Kidney epithelial cell (primary cell): ENCODE measurements at regions not wholly inside any gene's neighbourhood (a gene's known extent, or its start where the extent isn't known, plus 50 kb on each side); places are given as distances from the start of the nearest gene placed in this dataset.

Source experiments
- DNase-seq: peaks from one replicate; pipeline ENCODE4 v3.0.0-alpha.2; 2010; ENCODE audit warnings: low read depth
- H3K27me3 ChIP-seq: 2 replicates; pipeline ENCODE4 v1.6.0; 2011; ENCODE audit warnings: low read length; ENCODE audit not compliant: control insufficient read depth, insufficient read depth
- H3K36me3 ChIP-seq: 2 replicates; pipeline ENCODE4 v1.5.1; 2011; ENCODE audit warnings: low read length; ENCODE audit not compliant: control insufficient read depth, insufficient read depth
- H3K4me3 ChIP-seq: 2 replicates; pipeline ENCODE4 v1.5.1; 2011; ENCODE audit warnings: low read depth, mild to moderate bottlenecking, control low read depth, low read length
- CTCF ChIP-seq: IDR thresholded peaks from 2 replicates; pipeline ENCODE4 v1.5.1; 2011; ENCODE audit warnings: mild to moderate bottlenecking, moderate library complexity, low read length, control low read depth, inconsistent platforms; ENCODE audit not compliant: insufficient read depth, poor library complexity, severe bottlenecking

DNA sequence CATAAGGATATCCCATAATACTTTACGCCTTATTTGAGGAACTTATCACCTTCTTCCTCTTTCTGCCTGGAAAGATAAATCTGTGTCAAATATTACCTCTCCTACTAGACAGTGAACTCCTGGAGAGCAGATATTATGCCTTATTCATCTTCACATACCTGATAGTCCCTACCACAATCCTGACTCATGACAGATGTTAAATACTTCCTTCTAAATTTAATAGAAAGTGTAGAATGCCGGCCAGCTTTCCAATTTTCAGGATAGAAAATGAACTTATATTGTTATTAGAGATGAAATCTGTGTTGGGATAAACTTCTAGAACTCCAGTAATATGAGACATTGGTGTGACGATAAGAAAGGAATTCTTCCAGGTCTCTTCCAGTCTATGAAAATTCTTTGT lies 89.0 kb downstream of the GCNT4 start:
- Histone ChIP-seq H3K36me3 (no peaks in the 10 kb centered on the region), H3K4me3 (no peak overlapping the region), H3K27me3 (no peaks in the 10 kb centered on the region)
- TF ChIP-seq CTCF, result no peak
- DNase-seq, result no peak

DNA sequence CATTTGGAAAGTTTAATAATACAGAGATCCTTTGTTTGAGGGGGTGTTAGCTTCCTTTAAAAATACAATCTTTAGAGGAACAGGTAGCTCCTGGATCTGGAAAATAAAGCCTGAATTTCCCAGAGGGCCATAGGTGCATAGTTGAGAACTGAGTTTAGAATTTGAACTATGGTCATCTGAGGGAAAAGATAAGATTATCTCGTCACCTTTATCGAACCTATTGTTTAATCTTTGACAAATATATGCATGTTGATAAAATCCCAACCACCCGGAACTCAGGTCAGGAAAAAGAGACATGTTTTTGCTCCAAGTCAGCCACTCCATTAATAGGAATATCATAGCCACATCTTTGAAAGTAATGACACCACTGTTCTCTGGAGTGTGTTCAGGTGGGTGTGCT lies 91.7 kb upstream of the FAM169A start:
- Histone ChIP-seq H3K36me3 (no peaks in the 10 kb centered on the region), H3K4me3 (no peak overlapping the region), H3K27me3 (no peaks in the 10 kb centered on the region)
- no peak for DNase-seq
- TF ChIP-seq CTCF, result no peak

DNA sequence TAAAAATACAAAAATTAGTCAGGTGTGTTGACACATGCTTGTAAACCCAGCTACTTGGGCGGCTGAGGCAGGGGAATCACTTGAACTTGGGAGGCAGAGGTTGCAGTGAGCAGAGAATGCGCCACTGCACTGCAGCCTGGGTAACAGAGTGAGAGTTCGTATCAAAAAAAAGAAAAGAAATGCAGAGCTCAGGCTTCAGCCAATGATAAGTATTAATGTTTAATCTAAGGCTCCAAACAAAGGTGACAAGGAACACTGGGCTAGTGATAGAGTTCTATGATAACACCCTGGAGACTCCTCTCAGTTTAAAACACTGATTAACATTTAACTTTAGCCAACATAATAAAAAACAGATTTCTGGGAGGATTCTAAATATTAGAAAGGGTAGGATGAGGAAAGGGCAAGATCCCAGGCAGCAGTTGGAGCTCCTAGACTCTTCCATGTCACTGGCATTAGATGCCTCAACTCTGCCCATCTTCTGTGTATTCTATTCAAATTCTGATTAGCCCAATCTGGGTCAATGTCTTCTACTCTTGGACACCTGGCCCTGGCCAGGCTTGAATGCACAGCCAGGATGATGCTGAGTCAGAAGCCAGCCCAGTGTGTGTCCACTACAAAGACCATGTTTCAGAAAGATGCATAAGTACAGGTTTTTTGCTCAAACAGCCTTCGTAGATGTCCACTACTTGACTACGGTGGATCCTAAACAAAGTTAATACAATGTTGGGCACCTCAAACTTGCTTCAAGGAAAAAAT lies 91.0 kb upstream of the FAM169A start:
- H3K27me3 ChIP-seq, result no peaks in the 10 kb centered on the region
- H3K4me3 ChIP-seq, result no peak overlapping the region
- DNase-seq, result no peak
- TF ChIP-seq CTCF, result no peak
- no peaks in the 10 kb centered on the region for H3K36me3 ChIP-seq

DNA sequence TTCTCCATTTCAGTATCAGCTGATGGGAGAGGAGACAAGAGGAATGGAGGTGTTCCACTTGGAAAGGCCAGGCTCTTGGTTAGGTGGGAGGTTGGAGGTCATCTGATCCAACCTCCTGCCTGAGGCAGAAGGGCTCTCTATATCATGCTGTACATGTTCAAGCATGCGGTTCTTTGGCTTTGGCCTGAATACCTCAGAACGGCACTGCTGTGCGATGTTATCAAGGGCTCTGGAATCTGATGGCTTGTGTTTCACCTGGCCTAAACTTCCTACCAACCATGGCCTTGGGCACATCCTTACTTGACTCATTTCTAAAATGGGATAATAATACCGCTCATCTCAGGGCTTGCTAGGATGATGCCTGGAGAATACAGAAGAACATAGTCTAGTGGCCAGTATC lies 90.1 kb upstream of the FAM169A start:
- no peaks in the 10 kb centered on the region for H3K36me3 ChIP-seq
- H3K27me3 ChIP-seq, result no peaks in the 10 kb centered on the region
- H3K4me3 ChIP-seq, result no peak overlapping the region
- no peak for TF ChIP-seq CTCF
- no peak for DNase-seq

DNA sequence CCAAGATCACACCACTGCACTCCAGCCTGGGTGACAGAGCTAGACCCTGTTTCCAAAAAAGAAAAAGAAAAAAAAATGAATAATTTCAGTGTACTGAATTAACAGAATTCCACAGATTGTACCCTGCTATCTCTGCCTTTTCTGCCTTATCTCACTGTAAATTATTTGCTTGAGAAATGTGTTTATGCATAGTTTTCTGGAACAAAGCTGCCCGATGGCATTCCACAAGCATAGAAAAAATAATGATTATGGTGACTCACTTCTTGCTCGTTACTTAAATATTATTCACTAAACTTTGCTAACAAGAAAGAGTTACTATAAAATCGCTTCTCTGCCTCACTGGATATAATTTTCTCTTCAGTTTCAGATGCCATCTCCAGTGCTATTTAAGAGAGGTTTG lies 88.7 kb upstream of the FAM169A start:
- DNase-seq, result no peak
- H3K4me3 ChIP-seq, result no peak overlapping the region
- TF ChIP-seq CTCF, result no peak
- H3K27me3 ChIP-seq, result no peaks in the 10 kb centered on the region
- no peaks in the 10 kb centered on the region for H3K36me3 ChIP-seq
